Kidney epithelial cell (primary cell): ENCODE measurements at regions not wholly inside any gene's neighbourhood (a gene's known extent, or its start where the extent isn't known, plus 50 kb on each side); places are given as distances from the start of the nearest gene placed in this dataset.
A peak's percentile ranks its signal among the peaks of the same experiment; 100 is the strongest.

ENCODE experiments used
- DNase-seq: peaks from one replicate; pipeline ENCODE4 v3.0.0-alpha.2; 2010; ENCODE audit warnings: low read depth
- H3K27me3 ChIP-seq: 2 replicates; pipeline ENCODE4 v1.6.0; 2011; ENCODE audit warnings: low read length; ENCODE audit not compliant: control insufficient read depth, insufficient read depth
- H3K36me3 ChIP-seq: 2 replicates; pipeline ENCODE4 v1.5.1; 2011; ENCODE audit warnings: low read length; ENCODE audit not compliant: control insufficient read depth, insufficient read depth
- H3K4me3 ChIP-seq: 2 replicates; pipeline ENCODE4 v1.5.1; 2011; ENCODE audit warnings: low read depth, mild to moderate bottlenecking, control low read depth, low read length
- CTCF ChIP-seq: IDR thresholded peaks from 2 replicates; pipeline ENCODE4 v1.5.1; 2011; ENCODE audit warnings: mild to moderate bottlenecking, moderate library complexity, low read length, control low read depth, inconsistent platforms; ENCODE audit not compliant: insufficient read depth, poor library complexity, severe bottlenecking

GRCh38 chr6:132909742-132910141, 95.4 kb downstream of the RPS12 start:
- no peak for TF ChIP-seq CTCF
- Histone ChIP-seq H3K27me3 (no peaks in the 10 kb centered on the region), H3K36me3 (no peaks in the 10 kb centered on the region), H3K4me3 (no peak overlapping the region)
- DNase-seq = no peak

- no peak for TF ChIP-seq CTCF
- H3K36me3 ChIP-seq = no peaks in the 10 kb centered on the region
Measured at GRCh38 chr6:132910759-132911158, 96.4 kb downstream of the RPS12 start.

GRCh38 chr6:132919045-132919860, 104.9 kb downstream of the RPS12 start:
- TF ChIP-seq CTCF = no peak
- Histone ChIP-seq H3K36me3 (no peaks in the 10 kb centered on the region), H3K4me3 (no peak overlapping the region), H3K27me3 (no peaks in the 10 kb centered on the region)
- DNase-seq = peak; percentile 69

More at GRCh38 chr6:132910759-132911158, 96.4 kb downstream of the RPS12 start:
- H3K27me3 ChIP-seq = no peaks in the 10 kb centered on the region
- no peak for DNase-seq
- no peak overlapping the region for H3K4me3 ChIP-seq

GRCh38 chr6:132927713-132928112, 113.3 kb downstream of the RPS12 start:
- no peak for DNase-seq
- TF ChIP-seq CTCF = no peak
- no peaks in the 10 kb centered on the region for H3K27me3 ChIP-seq
- H3K4me3 ChIP-seq = no peak overlapping the region
- no peaks in the 10 kb centered on the region for H3K36me3 ChIP-seq

GRCh38 chr6:132929141-132929540, 114.8 kb downstream of the RPS12 start:
- no peak for TF ChIP-seq CTCF
- no peak for DNase-seq
- Histone ChIP-seq H3K4me3 (no peak overlapping the region), H3K27me3 (no peaks in the 10 kb centered on the region), H3K36me3 (no peaks in the 10 kb centered on the region)

- Histone ChIP-seq H3K36me3 (no peaks in the 10 kb centered on the region), H3K27me3 (no peaks in the 10 kb centered on the region), H3K4me3 (no peak overlapping the region)
- no peak for TF ChIP-seq CTCF
- DNase-seq = no peak
Measured at GRCh38 chr6:132931313-132931712, 116.9 kb downstream of the RPS12 start.
